Natural killer cell (primary cell): ENCODE measurements at regions not wholly inside any gene's neighbourhood (a gene's known extent, or its start where the extent isn't known, plus 50 kb on each side); places are given as distances from the start of the nearest gene placed in this dataset.

Source experiments
- ATAC-seq, 3 donors: fragments of 150-1000 bp in 2 of 3; fragments of 200-7000 bp in 1 of 3; cut with Tn5 transposase; 1 replicate in 1 of 3; 2 replicates in 2 of 3; pipeline ENCODE4 v1.10.0; 2021; ENCODE audit warnings: mild to moderate bottlenecking in 2 of 3, moderate library complexity in 2 of 3
- DNase-seq, 2 donors: peaks; one replicate each; pipeline versions ENCODE4 v3.0.0 to v3.0.0-alpha.2; 2013 to 2021; ENCODE audit warnings: mixed read lengths in 1 of 2
- H3K27ac ChIP-seq: one replicate; pipeline ENCODE4 v1.5.1; 2013; ENCODE audit warnings: mild to moderate bottlenecking, low read length
- H3K27me3 ChIP-seq: one replicate; pipeline ENCODE4 v1.6.1; 2013; ENCODE audit warnings: low read length; ENCODE audit not compliant: control insufficient read depth, insufficient read depth
- H3K36me3 ChIP-seq: one replicate; pipeline ENCODE4 v1.6.1; 2013; ENCODE audit warnings: low read length; ENCODE audit not compliant: control insufficient read depth, insufficient read depth
- H3K4me1 ChIP-seq: one replicate; pipeline ENCODE4 v1.6.1; 2013; ENCODE audit warnings: low read length; ENCODE audit not compliant: control insufficient read depth, insufficient read depth
- H3K4me3 ChIP-seq: one replicate; pipeline ENCODE4 v1.5.1; 2013; ENCODE audit warnings: low read length
- H3K9me3 ChIP-seq: one replicate; pipeline ENCODE4 v1.6.1; 2013; ENCODE audit warnings: low read length; ENCODE audit not compliant: control insufficient read depth, insufficient read depth
- H3K27ac Mint-ChIP-seq, 2 donors: one replicate each; pipeline ENCODE4 v1.8.0; 2022; ENCODE audit warnings: mild to moderate bottlenecking in 2 of 2, mixed read lengths in 2 of 2, moderate library complexity in 1 of 2
- H3K27me3 Mint-ChIP-seq, 2 donors: one replicate each; pipeline ENCODE4 v1.8.0; 2022; ENCODE audit warnings: low read depth in 2 of 2, mixed read lengths in 2 of 2
- H3K36me3 Mint-ChIP-seq: one replicate; pipeline ENCODE4 v1.8.0; 2022; ENCODE audit warnings: mixed read lengths
- H3K4me1 Mint-ChIP-seq, 2 donors: one replicate each; pipeline ENCODE4 v1.8.0; 2022; ENCODE audit warnings: mixed read lengths in 2 of 2
- H3K4me3 Mint-ChIP-seq: one replicate; pipeline ENCODE4 v1.8.0; 2022; ENCODE audit warnings: mild to moderate bottlenecking, moderate library complexity, mixed read lengths
- H3K9me3 Mint-ChIP-seq, 2 donors: one replicate each; pipeline ENCODE4 v1.8.0; 2022; ENCODE audit warnings: mixed read lengths in 2 of 2
- WGBS: methylation state at CpG from one replicate; pipeline ENCODE4 v1.1.7; 2013; ENCODE audit warnings: missing lambda C conversion rate; ENCODE audit not compliant: insufficient coverage; 5-methylcytosine and 5-hydroxymethylcytosine counted together
- intact Hi-C: fragments of 100-400 bp; cut with micrococcal nuclease; formaldehyde crosslinking; loops from one replicate; pipeline ENCODE4 v1.14.2; 2022
- TF ChIP-seq, protein P1 (sequence below): fragments of 200-600 bp; IDR thresholded peaks from one replicate; pipeline ENCODE4 v1.8.0; 2022; ENCODE audit warnings: antibody characterized with exemption

DNA sequence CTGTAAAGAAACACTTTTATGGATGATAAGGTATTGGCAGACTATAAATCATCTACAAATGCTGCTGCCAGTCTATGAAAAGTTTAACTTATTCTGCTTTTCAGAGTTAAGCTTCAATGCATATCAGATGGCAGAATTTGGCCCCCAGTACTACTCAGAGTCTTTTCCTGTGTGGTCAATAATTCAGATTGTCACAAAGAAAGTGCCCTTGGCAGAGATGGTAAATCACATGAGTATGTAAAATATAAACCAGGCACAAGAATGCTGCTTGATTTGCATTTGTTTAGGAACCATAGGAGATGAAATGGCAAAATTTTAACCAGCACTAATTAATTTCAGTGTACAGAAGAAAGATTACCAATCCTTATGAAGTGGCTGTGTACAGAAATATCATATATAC is 818.3 kb upstream of the POT1 start:
- TF ChIP-seq, protein P1, sequence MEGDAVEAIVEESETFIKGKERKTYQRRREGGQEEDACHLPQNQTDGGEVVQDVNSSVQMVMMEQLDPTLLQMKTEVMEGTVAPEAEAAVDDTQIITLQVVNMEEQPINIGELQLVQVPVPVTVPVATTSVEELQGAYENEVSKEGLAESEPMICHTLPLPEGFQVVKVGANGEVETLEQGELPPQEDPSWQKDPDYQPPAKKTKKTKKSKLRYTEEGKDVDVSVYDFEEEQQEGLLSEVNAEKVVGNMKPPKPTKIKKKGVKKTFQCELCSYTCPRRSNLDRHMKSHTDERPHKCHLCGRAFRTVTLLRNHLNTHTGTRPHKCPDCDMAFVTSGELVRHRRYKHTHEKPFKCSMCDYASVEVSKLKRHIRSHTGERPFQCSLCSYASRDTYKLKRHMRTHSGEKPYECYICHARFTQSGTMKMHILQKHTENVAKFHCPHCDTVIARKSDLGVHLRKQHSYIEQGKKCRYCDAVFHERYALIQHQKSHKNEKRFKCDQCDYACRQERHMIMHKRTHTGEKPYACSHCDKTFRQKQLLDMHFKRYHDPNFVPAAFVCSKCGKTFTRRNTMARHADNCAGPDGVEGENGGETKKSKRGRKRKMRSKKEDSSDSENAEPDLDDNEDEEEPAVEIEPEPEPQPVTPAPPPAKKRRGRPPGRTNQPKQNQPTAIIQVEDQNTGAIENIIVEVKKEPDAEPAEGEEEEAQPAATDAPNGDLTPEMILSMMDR: no peak
- no peaks in the 10 kb centered on the region for H3K4me1 ChIP-seq
- H3K4me3 ChIP-seq: no peak overlapping the region
- no peaks in the 10 kb centered on the region for H3K27me3 ChIP-seq
- intact Hi-C loops: no loop called here
- H3K36me3 ChIP-seq: no peaks in the 10 kb centered on the region
- H3K27ac ChIP-seq: no peak overlapping the region
- peaks cover 9% of the 10 kb centered on the region for H3K36me3 Mint-ChIP-seq
- H3K9me3 Mint-ChIP-seq: peaks cover 9 to 17% of the 10 kb centered on the region in 2 donors
- no peak for ATAC-seq
- no peak overlapping the region for H3K27ac Mint-ChIP-seq
- no peaks in the 10 kb centered on the region for H3K27me3 Mint-ChIP-seq
- no peak for DNase-seq
- no peak overlapping the region for H3K4me3 Mint-ChIP-seq
- H3K4me1 Mint-ChIP-seq: no peaks in the 10 kb centered on the region
- no peaks in the 10 kb centered on the region for H3K9me3 ChIP-seq

- Mint-ChIP-seq H3K27ac (no peak overlapping the region), H3K9me3 (peaks cover 9 to 16% of the 10 kb centered on the region in 2 donors), H3K27me3 (no peaks in the 10 kb centered on the region), H3K4me1 (no peaks in the 10 kb centered on the region), H3K36me3 (peaks cover 9% of the 10 kb centered on the region), H3K4me3 (no peak overlapping the region)
- TF ChIP-seq, protein P1: no peak
- ATAC-seq: no peak
- no peaks in the 10 kb centered on the region for H3K4me1 ChIP-seq
- H3K9me3 ChIP-seq: no peaks in the 10 kb centered on the region
- no peaks in the 10 kb centered on the region for H3K36me3 ChIP-seq
- intact Hi-C loops: no loop called here
- 54% methylated on average over 1 of the region's 2 CpGs for WGBS
- no peak overlapping the region for H3K4me3 ChIP-seq
- H3K27ac ChIP-seq: no peak overlapping the region
- no peaks in the 10 kb centered on the region for H3K27me3 ChIP-seq
- no peak for DNase-seq
These were observed 816.9 kb upstream of the POT1 start for GRCh38 chr7:125746510-125746909.

- no peak overlapping the region for H3K27ac Mint-ChIP-seq
- H3K9me3 ChIP-seq: no peaks in the 10 kb centered on the region
- no peaks in the 10 kb centered on the region for H3K4me1 Mint-ChIP-seq
- peaks cover 6% of the 10 kb centered on the region for H3K36me3 Mint-ChIP-seq
- no peak overlapping the region for H3K4me3 ChIP-seq
- TF ChIP-seq, protein P1: no peak
- H3K36me3 ChIP-seq: no peaks in the 10 kb centered on the region
- ATAC-seq (no peak), DNase-seq (no peak)
- H3K27me3 ChIP-seq: no peaks in the 10 kb centered on the region
- WGBS: 77% methylated on average over 1 of the region's 1 CpG
- H3K27ac ChIP-seq: no peak overlapping the region
- no peak overlapping the region for H3K4me3 Mint-ChIP-seq
- intact Hi-C loops: no loop called here
- H3K4me1 ChIP-seq: no peaks in the 10 kb centered on the region
- H3K27me3 Mint-ChIP-seq: no peaks in the 10 kb centered on the region
- peaks cover 7 to 16% of the 10 kb centered on the region in 2 donors for H3K9me3 Mint-ChIP-seq
These were observed 797.6 kb upstream of the POT1 start for GRCh38 chr7:125727215-125727614.

- Mint-ChIP-seq H3K9me3 (peaks cover 4 to 7% of the 10 kb centered on the region in 2 donors), H3K4me3 (no peak overlapping the region), H3K27ac (no peak overlapping the region), H3K36me3 (no peaks in the 10 kb centered on the region), H3K4me1 (no peaks in the 10 kb centered on the region), H3K27me3 (no peaks in the 10 kb centered on the region)
- H3K9me3 ChIP-seq: no peaks in the 10 kb centered on the region
- no peak for DNase-seq
- 80% methylated on average over 1 of the region's 1 CpG for WGBS
- H3K4me3 ChIP-seq: no peak overlapping the region
- H3K4me1 ChIP-seq: no peaks in the 10 kb centered on the region
- no peaks in the 10 kb centered on the region for H3K36me3 ChIP-seq
- ATAC-seq: no peak
- TF ChIP-seq, protein P1: no peak
- intact Hi-C loops: no loop called here
- H3K27me3 ChIP-seq: no peaks in the 10 kb centered on the region
- no peak overlapping the region for H3K27ac ChIP-seq
These were observed 766.0 kb upstream of the POT1 start for GRCh38 chr7:125695626-125696025.
